Inflammatory macrophage treated with lipopolysaccharide for 4 hours (primary cell): ENCODE measurements at regions not wholly inside any gene's neighbourhood (a gene's known extent, or its start where the extent isn't known, plus 50 kb on each side); places are given as distances from the start of the nearest gene placed in this dataset.
"Not testable (repeated sequence)": the region's sequence is repeated elsewhere in the genome, so short reads cannot be mapped to it uniquely, and the experiment has no call there.

Source experiments
- DNase-seq: peaks from one replicate; pipeline ENCODE4 v3.0.0-alpha.2; 2020

DNA sequence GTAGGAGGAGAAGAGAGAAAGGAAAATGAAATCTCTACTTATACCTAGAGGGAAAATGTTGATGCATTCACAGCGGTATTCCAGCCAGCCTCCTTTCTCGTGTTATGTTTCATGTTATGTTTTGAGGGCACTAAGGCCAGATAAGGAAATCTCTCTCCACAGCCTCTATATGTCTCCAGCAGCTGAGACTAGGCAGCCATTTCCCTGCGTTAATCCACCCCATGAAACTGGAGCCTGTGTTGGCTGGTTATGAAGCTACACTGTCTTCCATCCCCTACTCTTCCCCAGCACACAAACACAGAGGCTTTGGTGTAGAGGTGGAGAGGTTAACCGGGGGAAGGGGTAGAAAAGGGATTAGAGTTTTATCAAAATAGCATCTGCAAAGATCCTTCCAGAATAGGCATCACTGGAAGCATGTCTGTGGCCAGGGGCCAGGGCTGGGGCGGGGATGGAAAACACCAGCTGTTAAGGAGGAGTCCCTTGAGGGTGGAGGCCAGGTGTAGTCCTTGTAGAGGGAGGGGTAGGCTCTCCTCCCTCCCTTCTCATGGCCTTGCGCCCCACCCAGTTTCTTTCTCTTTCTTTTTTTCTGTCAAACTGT lies 100.9 kb upstream of the TNP1 start:
- no peak for DNase-seq

DNA sequence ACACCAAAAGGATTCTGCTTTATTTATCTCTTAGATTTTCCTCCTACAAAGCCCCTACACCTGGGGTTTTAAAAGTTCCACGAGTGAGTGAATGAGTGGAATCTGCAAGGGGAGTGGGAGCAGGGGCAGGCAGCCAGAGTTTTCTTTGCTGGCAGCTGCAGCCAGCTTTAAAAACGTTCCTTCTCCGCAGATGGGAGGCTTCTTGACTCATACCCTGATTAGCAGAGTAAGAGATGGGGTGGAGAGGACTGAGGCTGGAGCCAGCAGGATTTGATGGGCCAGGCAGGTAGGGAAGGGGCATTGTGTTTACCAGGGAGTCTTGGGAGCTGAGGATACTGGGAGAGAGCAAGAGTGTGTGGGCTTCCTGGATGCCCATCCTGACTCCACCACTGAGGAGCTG lies 99.6 kb upstream of the TNP1 start:
- DNase-seq: no peak

DNA sequence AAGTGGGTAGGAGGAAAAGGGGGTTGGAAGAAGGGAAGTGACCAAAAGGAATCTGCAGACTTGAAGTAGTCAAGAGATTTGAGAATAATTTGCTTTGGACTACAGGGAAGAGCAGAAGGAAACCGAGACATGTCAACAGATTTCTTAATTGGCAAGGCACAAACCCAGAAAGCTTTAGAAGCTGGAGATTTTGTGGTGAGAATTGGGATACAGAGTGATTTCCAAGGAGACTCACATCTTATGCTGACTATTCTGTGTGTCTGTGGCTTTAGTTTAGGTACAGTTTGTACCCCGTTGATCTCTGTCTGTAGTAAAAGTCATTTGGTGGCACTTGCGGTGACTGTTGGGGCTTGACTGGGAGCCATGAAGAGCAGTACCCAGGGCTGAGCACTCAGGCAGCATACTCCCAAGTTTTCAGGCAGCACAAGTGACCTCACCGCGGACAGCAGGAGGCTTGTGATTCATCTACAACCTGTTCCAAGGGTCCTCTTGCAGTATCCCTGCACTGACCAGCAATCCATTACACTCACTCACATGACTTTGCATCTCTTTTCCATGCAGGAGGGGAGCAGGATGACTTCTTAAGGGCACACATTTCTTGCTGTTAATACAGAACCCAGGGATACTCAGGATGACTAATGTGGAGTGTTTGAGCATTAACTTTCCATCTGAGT lies 97.1 kb upstream of the TNP1 start:
- no peak for DNase-seq

DNA sequence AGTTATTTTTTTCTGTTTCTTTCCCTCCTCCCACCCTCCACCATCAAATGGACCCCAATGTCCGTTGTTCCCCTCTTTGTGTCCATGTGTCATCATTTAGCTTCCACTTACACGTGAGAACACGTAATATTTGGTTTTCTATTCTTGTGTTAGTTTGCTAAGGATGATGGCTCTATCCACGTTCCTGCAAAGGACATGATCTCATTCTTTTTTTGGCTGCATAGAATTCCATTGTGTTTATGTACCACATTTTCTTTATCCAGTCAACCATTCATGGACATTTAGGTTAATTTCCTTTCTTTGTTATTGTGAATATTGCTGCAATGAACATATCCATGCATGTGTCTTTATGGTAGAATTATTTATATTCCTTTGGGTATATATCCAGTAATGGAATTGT lies 91.3 kb upstream of the TNP1 start:
- DNase-seq: no peak

DNA sequence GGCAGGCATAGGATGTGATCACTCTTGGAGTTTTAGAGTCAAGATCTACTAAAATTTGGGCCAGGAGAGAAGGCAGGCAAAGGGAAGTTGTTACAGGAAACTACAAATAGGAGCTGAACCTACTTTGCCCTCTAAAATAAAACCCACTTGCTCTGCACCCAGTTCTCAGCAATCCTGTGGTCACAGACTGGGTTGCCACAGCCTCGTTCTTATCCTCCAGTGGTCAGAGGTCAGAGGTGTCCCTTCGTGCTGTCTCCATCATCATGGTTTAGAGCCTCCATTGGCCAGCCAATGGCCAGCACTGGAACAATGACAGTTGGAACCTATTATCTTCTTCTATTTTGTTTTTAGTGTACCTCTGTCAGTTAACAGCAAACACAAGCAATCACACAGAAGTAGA lies 90.7 kb upstream of the TNP1 start:
- no peak for DNase-seq

DNA sequence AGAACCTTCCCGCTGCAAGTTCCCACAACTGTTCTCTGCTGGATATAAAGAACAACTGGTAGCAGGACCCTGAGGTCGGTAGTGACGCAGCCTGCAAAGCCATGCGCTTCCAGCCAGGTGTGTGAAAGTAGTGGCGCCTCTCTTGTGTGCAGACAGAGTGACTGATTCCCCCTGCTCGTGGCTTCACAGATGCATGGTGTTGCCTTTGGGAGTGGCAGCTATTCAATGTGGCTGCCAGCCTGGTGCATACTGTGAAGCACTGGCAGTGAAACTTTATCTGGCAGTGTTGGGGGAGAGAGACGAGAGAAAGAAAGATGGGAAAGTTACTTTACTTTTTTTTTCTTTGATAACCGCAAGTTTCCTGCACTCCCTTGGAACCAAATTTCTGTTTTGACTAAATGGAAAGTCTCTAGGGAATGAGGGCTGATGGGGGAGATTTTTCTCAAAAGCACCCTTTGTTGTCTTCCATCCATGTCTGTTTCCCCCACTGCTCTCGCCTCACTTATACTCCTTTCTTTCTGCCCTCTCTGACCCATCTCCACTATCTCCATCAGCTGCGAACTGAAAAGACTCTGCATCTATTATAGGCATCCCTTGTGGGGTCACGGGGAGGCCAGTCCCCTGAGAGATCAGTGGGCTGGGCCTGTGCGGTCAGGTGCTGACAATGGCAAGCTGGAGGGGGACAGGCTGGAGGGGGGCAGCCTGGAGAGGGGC lies 90.0 kb upstream of the TNP1 start:
- DNase-seq: no peak

DNA sequence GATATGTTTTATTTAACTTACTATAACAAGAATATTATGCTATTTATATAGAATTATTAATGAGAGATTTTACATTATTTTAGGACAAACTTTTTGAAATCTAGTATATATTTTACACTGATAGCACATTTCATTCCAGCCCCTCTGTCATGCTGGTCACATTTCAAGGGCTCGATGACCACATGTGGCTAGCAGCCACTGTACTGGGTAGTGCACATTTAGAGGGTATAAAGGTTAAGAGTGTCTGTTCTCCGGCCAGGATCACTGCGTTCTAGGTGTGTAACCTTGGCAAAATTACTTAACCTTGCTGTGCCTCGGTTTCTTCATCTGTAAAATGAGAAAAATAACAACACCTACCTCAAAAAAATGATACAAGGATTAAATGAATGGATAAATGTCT lies 87.2 kb upstream of the TNP1 start:
- no peak for DNase-seq

DNA sequence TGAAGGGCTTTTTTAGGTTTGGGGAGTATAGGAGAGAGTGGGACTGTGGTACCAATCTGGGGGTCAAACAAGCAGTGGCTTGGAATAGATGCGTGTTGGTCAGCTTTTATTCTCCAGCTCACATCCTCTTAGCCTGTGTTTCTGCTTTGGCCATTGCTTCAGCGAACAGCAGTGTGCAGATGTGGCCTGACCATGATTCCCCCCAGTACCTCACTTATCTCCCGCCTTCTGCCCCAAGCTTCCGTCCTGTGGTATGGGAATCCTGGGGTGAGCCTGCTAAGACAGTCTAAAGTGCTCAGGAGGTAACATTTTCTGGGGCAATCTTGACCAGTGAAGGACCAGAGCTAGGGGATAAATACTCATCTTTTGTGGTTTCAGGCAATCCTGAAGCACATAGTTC lies 84.9 kb upstream of the TNP1 start:
- DNase-seq: no peak

DNA sequence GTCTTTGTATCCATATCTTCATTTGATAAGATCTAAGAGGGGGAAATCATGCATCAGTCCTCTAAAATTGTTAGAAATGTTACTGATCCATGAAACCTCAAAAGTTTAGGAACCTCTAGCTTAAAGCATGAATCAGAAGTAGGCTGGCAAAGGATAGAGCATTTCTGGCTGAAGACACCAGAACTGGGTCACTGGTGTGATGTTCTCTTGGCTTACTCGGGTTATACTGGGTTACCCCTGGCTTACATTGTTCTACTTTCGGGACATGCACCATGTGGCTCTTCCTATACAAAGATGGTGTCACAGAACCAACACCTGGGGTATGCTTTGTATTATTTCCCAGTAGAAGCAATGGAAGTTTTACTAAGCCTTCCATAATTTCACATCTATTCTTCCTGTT lies 83.2 kb upstream of the TNP1 start:
- no peak for DNase-seq

DNA sequence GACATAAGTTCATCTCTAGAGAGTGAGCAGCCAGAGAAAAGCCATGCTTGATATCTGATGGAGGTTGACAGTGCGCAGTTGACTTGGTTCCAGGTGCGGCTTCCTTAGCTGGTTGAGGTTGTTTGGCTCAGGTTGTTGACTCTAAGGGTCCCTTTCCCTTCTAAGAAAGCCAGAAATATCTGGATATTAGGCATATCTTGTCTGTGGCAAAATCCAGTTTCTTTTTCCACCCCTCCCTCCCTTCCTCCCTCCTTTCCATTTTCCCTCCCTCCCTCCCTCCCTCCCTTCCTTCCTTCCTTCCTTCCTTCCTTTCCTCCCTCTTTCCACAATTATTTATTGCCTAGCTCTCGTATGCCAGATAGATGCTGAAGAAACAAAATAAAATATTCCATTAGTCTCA lies 82.6 kb upstream of the TNP1 start:
- no peak for DNase-seq

DNA sequence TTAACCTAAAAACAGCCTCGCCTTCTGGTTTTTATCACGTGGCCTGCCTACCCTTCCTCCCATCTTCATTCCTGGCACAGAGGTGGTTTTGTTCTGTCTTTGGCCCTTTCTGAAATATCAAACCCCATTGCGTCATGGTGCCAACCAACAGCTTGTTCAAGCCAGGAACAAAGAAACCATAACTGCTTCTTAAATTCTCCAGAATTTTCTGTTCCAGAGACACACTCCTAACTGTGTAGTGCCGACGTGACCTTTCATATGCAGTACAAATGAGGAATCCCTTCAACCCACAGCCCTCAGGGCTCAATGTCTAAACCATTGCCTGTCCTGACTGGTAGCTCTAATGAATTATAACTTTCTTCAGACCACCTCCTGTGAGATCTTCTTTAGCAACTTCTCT lies 82.2 kb upstream of the TNP1 start:
- DNase-seq: no peak

DNA sequence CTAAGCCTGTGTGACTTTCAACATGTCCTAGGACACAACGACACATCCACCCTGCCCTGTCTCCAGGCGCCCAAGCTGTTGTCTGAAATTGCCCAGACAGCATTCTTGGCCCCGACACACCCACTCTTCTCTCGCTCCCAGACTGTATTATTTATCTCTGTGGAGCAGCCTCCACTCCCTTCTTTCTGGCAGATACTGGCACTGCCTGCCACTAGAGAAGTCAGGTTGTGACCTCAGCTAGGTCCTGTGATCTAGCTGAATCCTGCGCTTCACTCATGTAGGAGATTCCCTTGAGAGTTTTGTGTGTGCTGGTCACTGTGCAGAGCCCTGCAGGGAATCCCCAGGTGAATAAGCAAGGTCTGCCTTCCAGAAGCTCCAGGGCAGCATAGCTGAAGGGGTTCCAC lies 77.1 kb upstream of the TNP1 start:
- no peak for DNase-seq

DNA sequence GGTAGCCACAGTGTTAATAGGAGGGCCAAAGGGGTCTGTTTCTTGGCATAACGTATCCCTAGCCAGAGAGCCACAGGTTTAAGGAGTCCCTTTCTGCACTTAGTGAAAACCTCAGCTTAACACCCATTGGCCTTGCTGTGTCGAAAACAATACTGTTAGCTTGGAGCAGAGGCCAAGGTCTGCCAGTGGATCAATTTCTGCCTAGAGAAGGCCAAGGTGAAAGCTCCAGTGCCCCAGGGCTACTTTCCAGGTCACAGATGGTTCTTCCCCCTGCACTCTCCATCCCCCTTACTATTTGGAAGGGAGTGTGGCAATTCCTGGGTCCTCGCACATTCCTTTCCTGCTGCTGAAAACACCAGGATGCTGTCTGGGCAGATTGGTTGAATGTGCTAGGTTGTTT lies 74.8 kb upstream of the TNP1 start:
- DNase-seq: no peak

DNA sequence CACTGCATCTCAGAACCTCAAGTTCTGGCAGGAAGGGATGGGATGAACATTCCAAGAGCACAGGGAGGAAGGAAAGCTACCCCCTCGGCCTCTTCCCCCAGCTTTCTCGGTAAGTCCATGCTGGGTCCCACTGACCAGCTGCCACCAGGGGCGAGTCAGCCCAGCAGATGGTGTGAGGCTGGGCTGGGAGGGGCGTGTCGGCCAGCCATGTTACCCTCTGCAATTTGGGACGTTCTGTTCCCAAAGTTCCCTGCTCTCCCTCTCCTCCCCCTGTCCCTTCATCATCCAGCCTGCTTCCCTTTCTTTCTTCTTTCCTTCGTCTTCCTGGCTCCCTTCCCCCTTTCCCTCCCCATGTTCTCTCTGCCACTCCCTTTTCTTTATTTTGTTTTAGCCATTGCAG lies 74.3 kb upstream of the TNP1 start:
- no peak for DNase-seq

DNA sequence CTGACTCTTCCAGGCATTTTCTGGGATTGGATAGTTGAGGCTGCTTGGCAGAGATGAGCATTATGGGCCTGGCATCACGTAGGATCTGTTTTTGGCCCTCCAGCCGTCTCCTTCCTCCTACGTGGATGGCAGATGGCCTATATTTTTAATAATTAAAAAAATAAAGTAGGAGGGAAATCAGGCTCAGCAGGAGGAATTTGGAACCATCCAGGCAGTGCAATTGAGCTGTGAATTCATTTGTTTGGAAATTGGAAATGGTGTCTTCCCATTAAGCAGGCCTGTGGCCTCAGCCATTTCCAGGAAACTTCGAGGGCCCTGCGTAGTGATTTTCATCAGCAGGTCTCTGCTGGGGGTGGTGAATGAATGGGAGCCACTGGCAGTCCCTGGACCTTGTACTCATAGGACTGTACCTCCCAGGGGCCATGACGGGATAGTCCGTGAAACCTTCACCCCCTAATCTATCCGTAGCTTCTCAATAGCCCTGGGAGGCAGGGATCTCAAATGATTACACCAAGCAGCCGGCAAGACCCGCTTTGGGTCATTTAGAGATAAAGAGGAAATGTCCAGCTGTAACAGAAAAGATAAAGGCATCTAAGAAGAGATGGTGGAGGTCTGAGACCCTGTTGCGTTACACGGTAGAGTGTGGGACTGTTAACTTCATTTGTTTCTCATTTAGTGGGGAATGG lies 73.1 kb upstream of the TNP1 start:
- DNase-seq: no peak

DNA sequence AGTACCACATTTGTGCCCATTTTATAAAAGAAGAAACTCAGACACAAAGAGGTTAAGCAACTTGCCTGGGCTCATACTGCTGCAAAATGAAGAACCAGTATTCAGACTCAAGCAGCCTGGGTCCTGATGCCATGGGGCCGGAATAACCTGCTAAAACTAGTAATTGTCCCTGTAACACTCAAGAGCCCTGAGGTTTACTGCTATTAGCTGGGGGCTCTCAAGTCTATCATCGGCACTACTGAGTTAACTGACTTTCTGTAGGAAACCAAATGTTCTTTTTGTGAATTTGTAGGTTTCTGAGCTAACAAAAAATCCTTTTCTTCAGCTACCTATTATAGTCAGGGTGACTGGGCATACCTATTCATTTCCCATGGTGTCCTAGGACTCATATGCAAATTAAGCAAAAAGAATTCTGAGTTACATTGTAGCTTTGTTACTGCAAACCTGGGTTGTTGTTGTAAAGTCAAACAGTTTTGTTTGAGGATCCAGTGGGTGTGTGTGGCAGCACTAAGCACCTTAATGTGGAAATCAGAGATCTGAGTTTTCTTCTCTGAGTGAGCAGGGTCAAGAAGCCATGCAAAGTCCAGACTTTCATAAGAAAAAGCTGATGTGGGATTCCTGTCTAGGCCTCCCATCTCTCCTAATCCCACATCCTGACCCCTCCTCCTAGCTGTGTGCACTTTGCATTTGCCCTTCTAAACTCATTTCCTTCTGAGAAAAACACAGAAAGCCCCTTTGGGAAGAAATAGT lies 72.4 kb upstream of the TNP1 start:
- DNase-seq: no peak

DNA sequence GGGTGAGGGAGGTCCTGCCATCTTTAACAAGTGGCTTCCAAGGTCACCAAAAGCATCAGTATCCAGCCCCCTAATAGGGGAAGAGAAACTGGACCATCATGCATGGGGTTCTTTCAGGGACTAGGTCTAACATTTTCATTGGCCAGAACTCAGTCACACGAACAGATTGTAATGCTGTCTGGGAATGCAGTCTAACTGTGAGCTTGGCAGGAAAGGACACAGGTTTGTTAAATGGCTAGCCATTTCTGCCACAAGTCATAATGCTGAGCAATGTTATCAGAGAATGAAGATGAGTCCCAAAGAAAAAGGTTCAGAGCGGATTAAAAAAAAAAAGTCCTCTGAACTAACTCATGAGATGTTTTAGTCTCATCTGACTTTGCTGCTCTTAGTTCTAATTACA lies 70.9 kb upstream of the TNP1 start:
- no peak for DNase-seq

DNA sequence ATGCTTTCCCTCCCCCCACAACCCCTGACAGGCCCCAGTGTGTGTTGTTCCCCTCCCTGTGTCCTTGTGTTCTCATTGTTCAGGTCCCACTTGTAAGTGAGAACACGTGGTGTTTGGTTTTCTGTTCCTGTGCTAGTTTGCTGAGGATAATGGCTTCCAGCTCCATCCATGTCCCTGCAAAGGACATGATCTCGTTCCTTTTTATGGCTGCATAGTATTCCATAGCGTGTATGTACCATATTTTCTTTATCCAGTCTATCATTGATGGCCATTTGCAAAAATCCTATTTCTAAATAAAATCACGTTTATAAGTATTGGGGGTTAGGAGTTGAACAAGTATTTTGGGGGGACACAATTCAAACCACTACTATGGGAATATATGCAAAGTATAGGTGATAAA lies 69.5 kb upstream of the TNP1 start:
- not testable (repeated sequence) for DNase-seq

DNA sequence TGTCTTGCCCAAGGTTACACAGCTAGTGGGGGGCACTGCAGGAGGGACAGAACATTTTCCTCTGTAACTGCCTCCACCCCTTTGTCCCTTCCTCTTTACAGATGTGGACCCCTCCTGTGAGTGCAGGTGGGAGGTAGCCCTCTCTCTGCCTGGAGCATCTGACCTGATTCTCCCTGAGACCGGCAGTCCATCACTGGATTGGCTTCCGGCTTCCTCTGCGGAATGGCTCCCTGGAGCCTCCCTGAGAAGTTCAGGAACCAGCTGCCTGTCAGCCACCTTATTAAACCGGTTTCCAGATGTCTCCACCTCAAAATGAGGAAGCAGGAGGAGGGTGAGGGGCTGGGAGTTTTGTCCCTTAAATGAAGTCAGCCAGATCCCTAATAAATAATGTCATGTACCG lies 67.3 kb upstream of the TNP1 start:
- DNase-seq: no peak

DNA sequence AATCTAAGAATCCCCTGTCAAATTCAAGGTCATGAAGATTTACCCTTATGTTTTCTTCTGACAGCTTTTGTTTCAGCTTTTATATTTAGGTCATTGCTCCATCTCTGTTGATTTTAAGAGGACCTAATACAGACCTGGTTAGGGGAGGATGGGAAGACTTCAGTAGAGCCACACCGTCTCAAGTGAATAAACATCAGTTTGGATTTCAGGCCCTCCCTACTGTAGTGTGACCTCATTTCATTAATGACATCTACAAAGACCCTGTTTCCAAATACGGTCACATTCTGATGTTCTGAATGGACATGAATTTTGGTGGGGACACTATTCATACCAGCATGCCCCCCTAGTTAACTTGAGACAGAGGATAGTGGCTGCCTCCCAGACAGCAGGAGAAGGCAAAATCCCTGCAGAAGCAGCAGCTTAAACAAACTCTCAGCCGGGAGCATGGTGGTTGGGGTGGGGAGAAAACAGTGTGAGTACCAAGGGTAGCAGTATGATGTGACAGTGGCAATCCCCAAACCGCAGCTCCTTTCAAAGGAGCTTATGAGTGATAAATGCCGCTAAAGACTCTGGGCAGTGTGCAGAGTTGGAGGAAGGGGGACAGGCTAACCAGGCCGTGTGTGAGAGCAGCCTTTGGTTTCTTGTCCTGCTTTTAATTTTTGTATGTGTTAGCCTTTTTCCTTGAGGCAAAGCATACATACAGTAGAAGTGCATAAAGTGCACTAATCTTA lies 65.9 kb upstream of the TNP1 start:
- no peak for DNase-seq

DNA sequence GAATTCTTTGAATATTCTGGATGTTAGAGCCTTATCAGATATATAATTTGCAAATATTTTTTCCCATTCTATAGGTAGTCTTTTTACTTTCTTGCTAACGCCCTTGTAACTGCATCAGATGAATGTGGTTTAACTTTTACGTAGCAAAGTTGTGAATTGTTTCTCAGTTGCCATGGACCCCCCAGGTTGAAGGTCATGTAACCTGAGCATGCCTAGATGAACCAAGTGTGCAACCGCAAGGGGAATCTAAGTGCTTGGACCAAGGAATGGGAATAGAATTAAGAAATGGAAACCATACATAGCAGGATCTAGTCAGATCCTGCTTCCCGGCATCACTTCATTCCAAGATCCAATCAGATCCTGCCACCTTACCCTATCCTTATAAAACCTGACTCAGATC lies 65.1 kb upstream of the TNP1 start:
- no peak for DNase-seq

DNA sequence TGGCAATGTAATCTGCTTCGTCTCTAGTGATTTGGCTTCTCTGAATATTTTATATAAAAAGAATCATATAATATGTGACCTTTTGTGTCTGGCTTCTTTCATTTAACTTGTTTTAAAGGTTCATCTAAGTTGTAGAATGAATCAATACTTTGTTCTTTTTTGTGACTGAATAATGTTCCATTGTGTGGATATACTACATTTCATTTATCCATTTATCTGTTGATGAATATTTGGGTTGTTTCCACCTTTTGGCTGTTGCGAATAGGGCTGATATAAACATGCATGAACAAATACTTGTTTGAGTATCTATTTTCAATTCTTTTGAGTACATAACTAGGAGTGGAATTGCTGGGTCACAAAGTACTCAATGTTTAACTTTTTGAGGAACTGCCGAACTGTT lies 63.8 kb upstream of the TNP1 start:
- no peak for DNase-seq
